ENCODE measurements at regions not wholly inside any gene's neighbourhood (a gene's known extent, or its start where the extent isn't known, plus 50 kb on each side); places are given as distances from the start of the nearest gene placed in this dataset.

- no peak for TF ChIP-seq CTCF (IDR thresholded peaks at IDR 0.05; ENCODE audit: low read depth, low read length)
- no peak for TF ChIP-seq EZH2phosphoT487 (IDR thresholded peaks at IDR 0.05; ENCODE audit: low read depth)
Observed at GRCh38 chr7:25611196-25611595, 382.9 kb upstream of the NPVF start.

Measured in OCI-LY3 (cell line).